ENCODE measurements at regions not wholly inside any gene's neighbourhood (a gene's known extent, or its start where the extent isn't known, plus 50 kb on each side); places are given as distances from the start of the nearest gene placed in this dataset.

DNA sequence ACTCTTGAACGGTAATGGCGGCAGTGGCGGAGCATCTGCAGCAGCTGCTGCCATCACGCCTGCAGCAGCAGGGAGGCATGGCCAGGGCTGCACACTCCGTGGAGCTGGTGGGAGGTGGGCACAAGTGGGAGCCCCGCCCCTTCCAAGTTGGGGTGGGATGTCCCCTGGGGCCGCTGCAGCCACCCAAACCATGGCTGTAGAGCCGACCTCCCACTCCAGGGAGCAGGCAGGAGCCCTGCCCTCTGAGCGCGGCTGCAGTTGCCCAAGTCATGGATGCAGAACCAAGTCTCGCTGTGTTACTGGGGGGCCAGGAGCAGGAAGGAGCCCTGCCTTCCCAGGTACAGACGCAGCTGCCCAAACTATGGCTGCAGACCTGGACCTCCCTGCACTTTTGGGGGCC is 215.3 kb upstream of the VLDLR start:
- DNase-seq: no peak
- H3K36me3 ChIP-seq: no peaks in the 10 kb centered on the region
- H3K9me3 ChIP-seq: no peaks in the 10 kb centered on the region
- H3K4me1 ChIP-seq: no peaks in the 10 kb centered on the region
- TF ChIP-seq, protein P1, sequence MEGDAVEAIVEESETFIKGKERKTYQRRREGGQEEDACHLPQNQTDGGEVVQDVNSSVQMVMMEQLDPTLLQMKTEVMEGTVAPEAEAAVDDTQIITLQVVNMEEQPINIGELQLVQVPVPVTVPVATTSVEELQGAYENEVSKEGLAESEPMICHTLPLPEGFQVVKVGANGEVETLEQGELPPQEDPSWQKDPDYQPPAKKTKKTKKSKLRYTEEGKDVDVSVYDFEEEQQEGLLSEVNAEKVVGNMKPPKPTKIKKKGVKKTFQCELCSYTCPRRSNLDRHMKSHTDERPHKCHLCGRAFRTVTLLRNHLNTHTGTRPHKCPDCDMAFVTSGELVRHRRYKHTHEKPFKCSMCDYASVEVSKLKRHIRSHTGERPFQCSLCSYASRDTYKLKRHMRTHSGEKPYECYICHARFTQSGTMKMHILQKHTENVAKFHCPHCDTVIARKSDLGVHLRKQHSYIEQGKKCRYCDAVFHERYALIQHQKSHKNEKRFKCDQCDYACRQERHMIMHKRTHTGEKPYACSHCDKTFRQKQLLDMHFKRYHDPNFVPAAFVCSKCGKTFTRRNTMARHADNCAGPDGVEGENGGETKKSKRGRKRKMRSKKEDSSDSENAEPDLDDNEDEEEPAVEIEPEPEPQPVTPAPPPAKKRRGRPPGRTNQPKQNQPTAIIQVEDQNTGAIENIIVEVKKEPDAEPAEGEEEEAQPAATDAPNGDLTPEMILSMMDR (IDR thresholded peaks at IDR 0.05; ENCODE audit: low read depth, low read length): no peak
- H3K4me3 ChIP-seq (ENCODE audit: low read depth, low read length): no peak overlapping the region
- no peaks in the 10 kb centered on the region for H3K27me3 ChIP-seq

DNA sequence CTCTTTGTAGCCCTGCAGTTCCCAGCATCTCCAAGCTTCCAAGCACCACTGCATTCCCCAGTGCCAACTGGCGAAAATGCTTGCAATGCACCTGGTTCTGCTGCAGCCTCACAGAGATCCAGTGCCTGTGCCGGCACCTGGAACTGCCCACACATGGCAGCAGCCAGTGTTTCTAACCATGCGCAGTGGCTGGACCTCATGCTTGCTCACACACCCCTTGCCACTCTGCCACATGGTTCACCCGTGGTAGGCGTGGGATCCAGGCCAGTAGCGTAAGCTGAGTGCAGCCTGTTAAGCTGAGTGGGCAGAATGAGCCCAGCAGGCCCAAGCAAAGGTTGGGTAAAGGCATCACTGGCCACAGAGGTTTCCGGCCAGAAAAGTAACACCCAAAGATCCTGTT is 214.1 kb upstream of the VLDLR start:
- Histone ChIP-seq H3K4me1 (no peaks in the 10 kb centered on the region), H3K4me3 (ENCODE audit: low read depth, low read length) (no peak overlapping the region), H3K9me3 (no peaks in the 10 kb centered on the region), H3K36me3 (no peaks in the 10 kb centered on the region), H3K27me3 (no peaks in the 10 kb centered on the region)
- TF ChIP-seq, protein P1 (IDR thresholded peaks at IDR 0.05; ENCODE audit: low read depth, low read length): no peak
- no peak for DNase-seq

DNA sequence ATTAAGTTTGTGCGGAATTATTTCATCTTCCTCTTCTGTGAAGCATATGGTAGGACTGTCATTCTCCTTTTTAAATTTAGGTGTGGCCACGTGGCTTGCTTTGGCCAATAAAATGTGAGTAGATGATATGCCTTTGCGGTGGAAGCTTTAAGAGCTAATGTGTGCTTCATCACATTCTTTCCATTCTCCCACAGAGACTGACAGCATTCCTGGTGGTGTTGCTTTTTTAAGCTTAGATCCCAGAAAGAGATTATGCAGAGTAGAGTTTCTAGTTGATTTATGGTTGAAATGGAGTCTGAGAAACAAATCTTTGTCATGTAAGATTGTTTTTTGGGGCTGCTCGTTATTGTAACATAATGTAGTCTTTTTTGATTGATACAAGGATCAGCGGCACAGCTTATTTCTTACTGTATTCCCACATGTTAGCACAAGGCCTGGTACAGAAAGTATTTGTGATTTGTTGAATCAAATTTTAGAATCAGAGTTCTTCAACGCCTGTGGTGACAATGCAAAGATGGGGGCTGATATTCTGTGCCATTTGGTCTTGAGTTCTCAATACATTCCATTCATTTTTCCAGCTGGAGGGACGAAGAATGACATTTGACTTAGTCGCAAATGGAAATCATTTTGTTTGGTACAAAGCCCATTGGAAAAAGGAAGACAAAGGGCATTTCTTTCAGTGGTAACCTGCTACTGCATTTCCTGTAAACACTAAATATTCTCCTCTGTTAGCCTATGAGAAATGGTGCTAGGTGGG is 209.9 kb upstream of the VLDLR start:
- H3K4me1 ChIP-seq: no peaks in the 10 kb centered on the region
- H3K9me3 ChIP-seq: no peaks in the 10 kb centered on the region
- no peaks in the 10 kb centered on the region for H3K36me3 ChIP-seq
- H3K27me3 ChIP-seq: no peaks in the 10 kb centered on the region
- no peak for DNase-seq
- TF ChIP-seq, protein P1 (IDR thresholded peaks at IDR 0.05; ENCODE audit: low read depth, low read length): no peak
- no peak overlapping the region for H3K4me3 ChIP-seq (ENCODE audit: low read depth, low read length)

DNA sequence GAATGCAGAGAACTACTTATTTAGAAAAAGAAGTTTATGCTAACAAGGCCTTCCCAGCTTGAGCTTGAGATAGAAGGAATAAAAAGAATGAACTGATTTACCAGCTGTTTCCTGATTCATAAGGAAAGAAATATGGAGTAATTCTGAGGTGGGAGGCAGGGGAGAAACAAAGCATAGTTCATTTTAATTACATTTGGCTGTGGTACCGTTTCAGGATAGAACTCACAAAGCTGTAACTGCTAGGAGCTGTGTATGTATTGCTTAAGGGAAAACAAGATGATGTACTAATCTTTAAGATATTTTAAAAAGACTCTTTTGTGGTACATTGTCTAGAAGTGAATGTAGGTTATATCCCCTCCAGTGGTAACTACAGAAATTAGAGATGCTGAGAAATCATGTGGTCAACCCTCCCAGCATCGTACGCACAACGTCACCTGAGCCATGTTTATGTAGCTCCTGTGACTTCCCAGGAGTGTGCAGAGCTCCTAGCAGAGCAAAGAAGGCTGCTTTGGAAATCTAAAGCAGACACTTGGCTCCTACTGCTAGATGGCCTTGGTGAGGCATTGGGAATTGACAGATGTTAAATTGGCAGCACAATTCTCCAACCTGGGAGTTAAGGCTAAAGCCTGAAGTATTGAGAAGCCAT is 208.3 kb upstream of the VLDLR start:
- no peaks in the 10 kb centered on the region for H3K27me3 ChIP-seq
- TF ChIP-seq, protein P1 (IDR thresholded peaks at IDR 0.05; ENCODE audit: low read depth, low read length): no peak
- no peaks in the 10 kb centered on the region for H3K4me1 ChIP-seq
- DNase-seq: no peak
- H3K9me3 ChIP-seq: no peaks in the 10 kb centered on the region
- no peaks in the 10 kb centered on the region for H3K36me3 ChIP-seq
- no peak overlapping the region for H3K4me3 ChIP-seq (ENCODE audit: low read depth, low read length)

DNA sequence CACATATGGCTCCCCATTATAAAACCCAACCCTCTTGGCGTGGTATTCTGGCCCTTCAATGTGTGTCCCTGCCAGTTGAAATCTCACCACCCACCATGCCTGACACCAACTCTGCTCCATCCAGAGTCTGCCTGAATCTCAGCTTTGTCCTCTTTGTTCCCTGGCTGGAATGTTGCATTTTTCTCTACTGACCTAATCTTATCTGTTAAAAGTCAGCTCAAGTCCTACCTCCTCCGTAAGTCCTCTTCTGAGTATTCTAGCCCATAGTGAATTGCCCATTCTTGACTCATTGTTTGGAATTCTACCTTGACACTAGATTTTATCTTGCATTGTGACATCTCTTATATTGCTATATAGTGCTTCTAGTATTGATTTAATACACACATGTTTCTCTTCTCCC is 207.1 kb upstream of the VLDLR start:
- Histone ChIP-seq H3K36me3 (no peaks in the 10 kb centered on the region), H3K4me1 (no peaks in the 10 kb centered on the region), H3K9me3 (no peaks in the 10 kb centered on the region), H3K4me3 (ENCODE audit: low read depth, low read length) (no peak overlapping the region), H3K27me3 (no peaks in the 10 kb centered on the region)
- no peak for DNase-seq
- TF ChIP-seq, protein P1 (IDR thresholded peaks at IDR 0.05; ENCODE audit: low read depth, low read length): no peak

DNA sequence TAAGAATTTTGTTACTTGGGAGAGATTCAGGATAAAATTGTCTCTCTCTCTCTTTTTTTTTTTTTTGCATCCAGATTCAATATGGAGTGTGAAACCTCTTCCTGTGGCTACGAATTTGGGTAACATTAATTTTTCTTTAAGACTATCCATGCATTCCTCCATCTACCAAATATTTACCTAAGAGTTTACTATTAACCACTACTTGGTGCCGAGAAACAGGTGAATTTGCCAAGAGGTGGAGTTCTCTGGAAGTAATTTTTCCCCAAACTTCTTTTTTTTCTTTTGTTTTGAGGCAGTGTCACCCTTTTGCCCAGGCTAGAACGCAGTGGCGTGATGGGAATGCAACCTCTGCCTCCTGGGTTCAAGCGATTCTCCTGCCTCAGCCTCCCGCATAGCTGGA is 206.3 kb upstream of the VLDLR start:
- no peak for DNase-seq
- TF ChIP-seq, protein P1 (IDR thresholded peaks at IDR 0.05; ENCODE audit: low read depth, low read length): no peak
- Histone ChIP-seq H3K27me3 (no peaks in the 10 kb centered on the region), H3K36me3 (no peaks in the 10 kb centered on the region), H3K4me1 (no peaks in the 10 kb centered on the region), H3K9me3 (no peaks in the 10 kb centered on the region), H3K4me3 (ENCODE audit: low read depth, low read length) (no peak overlapping the region)

Data from BE2C (cell line).